WERI-Rb-1 (cell line): ENCODE measurements at regions not wholly inside any gene's neighbourhood (a gene's known extent, or its start where the extent isn't known, plus 50 kb on each side); places are given as distances from the start of the nearest gene placed in this dataset.
A peak's percentile ranks its signal among the peaks of the same experiment; 100 is the strongest.

ENCODE experiments used
- DNase-seq: peaks from one replicate; pipeline ENCODE4 v3.0.0-alpha.2; 2020
- H3K27ac ChIP-seq: fragments of 250-450 bp; sonication (Bioruptor Pico); 2 replicates; pipeline ENCODE4 v1.5.1; 2020; ENCODE audit warnings: mild to moderate bottlenecking, moderate library complexity
- H3K27me3 ChIP-seq: fragments of 250-450 bp; sonication (Bioruptor Pico); 2 replicates; pipeline ENCODE4 v1.5.1; 2021; ENCODE audit warnings: mild to moderate bottlenecking, low read depth, moderate library complexity; ENCODE audit not compliant: insufficient read depth, severe bottlenecking
- H3K36me3 ChIP-seq: fragments of 250-450 bp; sonication (Bioruptor Pico); 2 replicates; pipeline ENCODE4 v1.5.1; 2020; ENCODE audit warnings: mild to moderate bottlenecking, moderate library complexity
- H3K4me3 ChIP-seq: 2 replicates; pipeline ENCODE4 v1.5.1; 2011; ENCODE audit warnings: low read depth, mild to moderate bottlenecking, control low read depth, low read length
- H3K9me3 ChIP-seq: fragments of 250-450 bp; sonication (Bioruptor Pico); 2 replicates; pipeline ENCODE4 v1.5.1; 2021; ENCODE audit warnings: mild to moderate bottlenecking, moderate library complexity; ENCODE audit not compliant: severe bottlenecking
- TF ChIP-seq, protein P1 (sequence below): IDR thresholded peaks from 2 replicates; pipeline ENCODE4 v1.5.1; 2011; ENCODE audit warnings: low read depth, mild to moderate bottlenecking, control low read depth, inconsistent platforms, low read length

DNA sequence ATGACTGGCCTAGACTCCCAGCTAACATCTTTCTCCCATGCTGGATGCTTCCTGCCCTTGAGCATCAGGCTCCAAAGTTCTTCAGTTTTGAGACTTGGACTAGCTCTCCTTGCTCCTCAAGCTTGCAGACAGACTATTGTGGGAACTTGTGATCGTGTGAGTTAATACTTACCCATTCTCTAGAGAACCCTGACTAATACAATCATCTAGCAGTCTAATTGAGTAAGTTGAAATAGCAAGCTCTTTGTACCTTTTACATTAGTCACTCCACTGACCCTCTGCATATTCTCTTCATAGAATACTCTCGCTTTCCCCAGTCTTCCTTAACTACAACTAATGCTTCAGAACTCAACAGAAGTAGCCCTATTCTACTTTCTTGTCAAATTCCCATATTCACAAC lies 434.6 kb upstream of the NXPH2 start:
- TF ChIP-seq, protein P1, sequence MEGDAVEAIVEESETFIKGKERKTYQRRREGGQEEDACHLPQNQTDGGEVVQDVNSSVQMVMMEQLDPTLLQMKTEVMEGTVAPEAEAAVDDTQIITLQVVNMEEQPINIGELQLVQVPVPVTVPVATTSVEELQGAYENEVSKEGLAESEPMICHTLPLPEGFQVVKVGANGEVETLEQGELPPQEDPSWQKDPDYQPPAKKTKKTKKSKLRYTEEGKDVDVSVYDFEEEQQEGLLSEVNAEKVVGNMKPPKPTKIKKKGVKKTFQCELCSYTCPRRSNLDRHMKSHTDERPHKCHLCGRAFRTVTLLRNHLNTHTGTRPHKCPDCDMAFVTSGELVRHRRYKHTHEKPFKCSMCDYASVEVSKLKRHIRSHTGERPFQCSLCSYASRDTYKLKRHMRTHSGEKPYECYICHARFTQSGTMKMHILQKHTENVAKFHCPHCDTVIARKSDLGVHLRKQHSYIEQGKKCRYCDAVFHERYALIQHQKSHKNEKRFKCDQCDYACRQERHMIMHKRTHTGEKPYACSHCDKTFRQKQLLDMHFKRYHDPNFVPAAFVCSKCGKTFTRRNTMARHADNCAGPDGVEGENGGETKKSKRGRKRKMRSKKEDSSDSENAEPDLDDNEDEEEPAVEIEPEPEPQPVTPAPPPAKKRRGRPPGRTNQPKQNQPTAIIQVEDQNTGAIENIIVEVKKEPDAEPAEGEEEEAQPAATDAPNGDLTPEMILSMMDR, result no peak
- H3K27ac ChIP-seq, result no peak overlapping the region
- no peaks in the 10 kb centered on the region for H3K36me3 ChIP-seq
- H3K27me3 ChIP-seq, result no peaks in the 10 kb centered on the region
- no peaks in the 10 kb centered on the region for H3K9me3 ChIP-seq
- no peak overlapping the region for H3K4me3 ChIP-seq
- no peak for DNase-seq

DNA sequence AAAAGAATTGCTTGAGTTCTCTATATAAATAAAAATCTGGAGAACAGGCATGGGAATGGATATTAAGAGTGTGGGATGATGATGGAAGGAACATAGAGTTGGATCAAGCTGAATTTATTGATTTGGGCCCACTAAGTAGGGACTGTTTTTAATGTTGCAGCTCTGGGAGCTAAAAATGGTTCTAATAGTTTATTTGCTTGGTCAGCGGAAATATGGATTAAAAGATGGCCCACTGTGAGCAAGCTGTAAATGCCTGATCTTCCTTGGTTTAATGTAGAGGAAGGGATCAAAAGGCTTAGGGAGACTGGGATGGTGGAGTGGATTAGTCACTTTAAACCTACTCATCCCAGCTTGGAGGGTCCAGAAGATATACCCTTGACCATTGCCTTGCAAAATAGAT lies 429.4 kb upstream of the NXPH2 start:
- H3K27me3 ChIP-seq, result no peaks in the 10 kb centered on the region

DNA sequence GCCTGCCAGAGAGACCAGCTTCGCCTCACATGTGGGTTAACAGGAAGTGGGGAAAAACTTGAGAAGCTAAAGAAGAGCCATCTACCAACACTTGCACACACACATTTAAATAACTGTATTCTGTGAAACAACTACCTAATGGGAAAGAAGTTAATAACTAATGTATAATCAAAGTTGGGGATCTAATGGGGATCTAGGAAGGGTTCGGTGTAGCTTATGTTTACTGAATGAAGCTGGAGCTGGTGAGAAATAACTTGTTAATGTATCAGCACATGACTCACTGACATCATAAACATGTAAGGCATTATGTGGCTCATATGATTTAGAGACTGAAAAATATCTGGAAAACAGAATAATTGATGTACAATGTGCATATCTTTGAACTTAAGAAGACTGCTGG lies 421.3 kb upstream of the NXPH2 start:
- Histone ChIP-seq H3K9me3 (no peaks in the 10 kb centered on the region), H3K36me3 (no peaks in the 10 kb centered on the region), H3K27me3 (no peaks in the 10 kb centered on the region), H3K27ac (no peak overlapping the region), H3K4me3 (no peak overlapping the region)
- TF ChIP-seq, protein P1, result no peak
- no peak for DNase-seq

More for the DNA sequence above, 429.4 kb upstream of the NXPH2 start:
- no peak overlapping the region for H3K4me3 ChIP-seq
- TF ChIP-seq, protein P1, result no peak
- no peaks in the 10 kb centered on the region for H3K9me3 ChIP-seq
- no peaks in the 10 kb centered on the region for H3K36me3 ChIP-seq
- DNase-seq, result peak; percentile 46
- no peak overlapping the region for H3K27ac ChIP-seq

DNA sequence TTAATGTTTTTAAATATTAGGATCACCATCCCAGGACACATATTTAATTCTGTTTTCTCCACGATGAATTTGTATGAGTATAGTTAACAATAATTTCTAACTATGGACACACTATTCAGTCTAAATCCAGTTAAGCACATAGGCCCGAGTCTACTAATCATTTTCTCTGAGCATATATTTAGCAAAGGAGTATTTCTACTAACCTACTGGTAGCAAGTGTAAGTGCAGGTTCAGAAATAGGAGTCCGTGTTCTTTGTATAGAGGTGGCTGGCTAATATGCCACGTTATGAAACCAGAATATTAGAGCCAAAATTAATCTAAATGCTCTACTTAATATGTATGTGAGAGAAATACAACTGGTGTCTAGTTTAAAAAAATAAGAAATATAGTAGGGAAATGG lies 416.6 kb upstream of the NXPH2 start:
- no peak for DNase-seq
- H3K36me3 ChIP-seq, result no peaks in the 10 kb centered on the region
- H3K4me3 ChIP-seq, result no peak overlapping the region
- no peaks in the 10 kb centered on the region for H3K9me3 ChIP-seq
- no peaks in the 10 kb centered on the region for H3K27me3 ChIP-seq
- TF ChIP-seq, protein P1, result no peak
- no peak overlapping the region for H3K27ac ChIP-seq

DNA sequence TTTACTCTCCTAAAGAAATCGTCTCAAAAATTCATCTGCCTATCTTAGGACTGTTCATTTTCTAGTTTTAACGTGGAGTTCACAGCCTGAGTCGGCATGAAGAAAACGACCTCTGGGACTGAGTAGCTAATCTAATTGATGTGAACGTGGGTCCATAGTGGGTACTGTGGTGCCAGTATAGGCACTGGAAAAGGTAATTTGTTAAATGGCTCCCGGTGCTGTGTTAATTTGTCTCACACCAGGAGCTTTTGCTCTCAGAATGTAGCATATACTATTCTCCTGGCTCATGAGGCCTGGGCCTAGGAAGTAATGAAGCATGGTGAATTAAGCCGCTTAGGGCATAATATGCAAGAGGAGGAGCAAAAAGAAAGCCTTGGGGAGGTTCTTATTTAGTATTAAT lies 414.4 kb upstream of the NXPH2 start:
- no peak overlapping the region for H3K27ac ChIP-seq
- H3K27me3 ChIP-seq, result no peaks in the 10 kb centered on the region
- no peak for DNase-seq
- no peaks in the 10 kb centered on the region for H3K9me3 ChIP-seq
- H3K36me3 ChIP-seq, result no peaks in the 10 kb centered on the region
- TF ChIP-seq, protein P1, result no peak
- H3K4me3 ChIP-seq, result no peak overlapping the region

DNA sequence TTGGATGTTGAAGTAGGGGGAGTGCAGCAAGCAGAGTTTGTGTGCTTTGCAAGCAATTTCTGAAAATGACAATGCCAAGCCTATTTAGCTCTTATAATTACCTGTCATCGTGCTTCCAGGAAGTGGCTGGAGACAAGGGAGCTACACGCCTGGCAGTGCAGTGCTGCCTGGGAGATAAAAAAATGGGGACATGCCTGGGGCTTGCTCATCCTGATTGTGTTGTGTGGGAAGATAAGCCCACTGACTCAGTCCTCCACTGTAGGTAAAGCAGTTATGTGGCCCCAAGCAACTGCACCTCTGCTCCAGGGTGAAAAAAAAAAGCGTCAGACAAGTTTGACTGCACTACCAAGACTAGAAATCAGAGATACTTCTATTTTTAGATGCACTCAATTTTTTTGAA lies 396.9 kb upstream of the NXPH2 start:
- no peak overlapping the region for H3K4me3 ChIP-seq
- H3K36me3 ChIP-seq, result no peaks in the 10 kb centered on the region
- no peaks in the 10 kb centered on the region for H3K9me3 ChIP-seq
- DNase-seq, result no peak
- no peak overlapping the region for H3K27ac ChIP-seq
- no peaks in the 10 kb centered on the region for H3K27me3 ChIP-seq
- TF ChIP-seq, protein P1, result no peak
